ENCODE measurements at regions not wholly inside any gene's neighbourhood (a gene's known extent, or its start where the extent isn't known, plus 50 kb on each side); places are given as distances from the start of the nearest gene placed in this dataset.

DNA sequence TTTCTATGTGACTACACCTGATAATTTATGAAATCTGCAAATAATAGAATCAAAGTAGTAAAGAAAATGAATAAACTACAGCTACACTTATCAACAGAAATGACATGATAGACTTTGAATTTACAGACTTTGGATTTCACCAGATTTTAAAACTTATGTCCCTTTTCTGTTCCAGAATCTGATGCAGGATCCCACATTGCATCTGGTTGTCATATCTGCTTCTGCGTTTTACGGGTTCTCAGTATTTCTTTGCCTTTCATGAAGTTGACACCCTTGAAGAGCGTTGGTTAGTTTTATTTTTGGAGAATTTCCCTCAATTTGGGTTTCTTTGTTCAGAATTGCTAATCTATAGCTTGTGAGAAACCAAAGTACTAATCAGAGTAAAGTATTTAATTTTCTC lies 174.9 kb upstream of the ADCY2 start:
- H3K79me1 ChIP-seq (ENCODE audit: low read depth in 1 of 2, low read length in 2 of 2): no peaks in the 10 kb centered on the region
- no peak overlapping the region for H3K56ac ChIP-seq (ENCODE audit: extremely low read depth, insufficient read depth, low read length)
- H4K91ac ChIP-seq (ENCODE audit: insufficient read depth, low read depth, low read length): no peak overlapping the region
- in situ Hi-C loops (cut with MboI; ENCODE audit: low sequenced_read_pairs): no loop called here
- H3K4me3 ChIP-seq (ENCODE audit: insufficient read depth, low read depth, low read length): no peak overlapping the region
- BruUV-seq (replicated peaks): no TSS peak
- H3K27ac ChIP-seq (ENCODE audit: insufficient read depth, low read length): no peak overlapping the region
- H2BK120ac ChIP-seq (ENCODE audit: low read depth, low read length): no peak overlapping the region
- H4K5ac ChIP-seq (ENCODE audit: low read depth, low read length): no peak overlapping the region
- WGBS, 2 experiments (ENCODE audit: extremely low coverage in 2 of 2, insufficient read length in 1 of 2): no CpG with 5 or more reads among the region's 3 CpGs
- CTCF ChIA-PET: no interaction called here
- H2BK15ac ChIP-seq (ENCODE audit: low read depth, low read length): no peak overlapping the region
- H2AK5ac ChIP-seq (ENCODE audit: low read depth, low read length): no peak overlapping the region
- H3K23ac ChIP-seq (ENCODE audit: low read depth, low read length): no peak overlapping the region
- H3K18ac ChIP-seq (ENCODE audit: low read depth, low read length): no peak overlapping the region
- POLR2A ChIA-PET (ENCODE audit: unreplicated experiment): no interaction called here
- no peak overlapping the region for H3K9ac ChIP-seq (ENCODE audit: low read depth, low read length)
- dilution Hi-C loops (cut with HindIII; ENCODE audit: low sequenced_read_pairs, unreplicated experiment): no loop called here
- H3K4ac ChIP-seq (ENCODE audit: low read depth, low read length): no peak overlapping the region
- DNase-seq (no peak), ATAC-seq (ENCODE audit: low read depth) (no peak)
- H3K14ac ChIP-seq (replicated peaks; ENCODE audit: low read depth, low read length): no peak overlapping the region
- H3K9me1 ChIP-seq (ENCODE audit: insufficient read depth, low read length): no peaks in the 10 kb centered on the region
- H2BK20ac ChIP-seq (ENCODE audit: low read depth, low read length): no peak overlapping the region
- H3K4me1 ChIP-seq (ENCODE audit: control insufficient read depth, insufficient read depth, low read length): no peaks in the 10 kb centered on the region
- no peak overlapping the region for H2AFZ ChIP-seq (replicated peaks; ENCODE audit: low read length, poor library complexity)
- no peaks in the 10 kb centered on the region for H3K27me3 ChIP-seq (ENCODE audit: control insufficient read depth, insufficient read depth, low read length)
- TF ChIP-seq RCOR1 (IDR thresholded peaks at IDR 0.05; ENCODE audit: insufficient replicate concordance, low read length) (no peak), RFX5 (IDR thresholded peaks at IDR 0.05; ENCODE audit: low read depth, low read length) (no peak), MXI1 (IDR thresholded peaks at IDR 0.05; ENCODE audit: borderline replicate concordance, low read depth, low read length) (no peak), RAD21 (IDR thresholded peaks at IDR 0.05; ENCODE audit: low read length) (no peak), ELK1 (IDR thresholded peaks at IDR 0.05; ENCODE audit: borderline replicate concordance, low read depth, low read length) (no peak), CHD1 (IDR thresholded peaks at IDR 0.05; ENCODE audit: low read depth, low read length) (no peak), POLR2A (IDR thresholded peaks at IDR 0.05; ENCODE audit: low read depth, low read length) (no peak), MAZ (IDR thresholded peaks at IDR 0.05; ENCODE audit: borderline replicate concordance, low read depth, low read length) (no peak), CEBPB (IDR thresholded peaks at IDR 0.05; ENCODE audit: low read depth, low read length) (no peak), NFE2L2 (IDR thresholded peaks at IDR 0.05; ENCODE audit: low read depth, low read length) (no peak), MAFK (IDR thresholded peaks at IDR 0.05; ENCODE audit: low read depth, low read length) (no peak), SMC3 (IDR thresholded peaks at IDR 0.05; ENCODE audit: low read depth, low read length) (no peak), CTCF (conservative IDR thresholded peaks at IDR 0.05; ENCODE audit: low read depth, low read length) (no peak)
- H3K4me2 ChIP-seq (ENCODE audit: low read depth, low read length): no peak overlapping the region
- no peak overlapping the region for H4K8ac ChIP-seq (ENCODE audit: low read depth in 2 of 2, low read length in 2 of 2)
- H4K20me1 ChIP-seq (ENCODE audit: insufficient read depth, low read length): no peaks in the 10 kb centered on the region
- no peak overlapping the region for H2BK5ac ChIP-seq (ENCODE audit: low read depth, low read length, poor library complexity, severe bottlenecking)
- no peak overlapping the region for H2AK9ac ChIP-seq (replicated peaks; ENCODE audit: low read depth, low read length, poor library complexity)
- peaks cover 10% of the 10 kb centered on the region for H3K9me3 ChIP-seq (ENCODE audit: control insufficient read depth, insufficient read depth, low read length)
- H3K36me3 ChIP-seq (ENCODE audit: control insufficient read depth, insufficient read depth, low read length): no peaks in the 10 kb centered on the region
- intact Hi-C loops (cut with micrococcal nuclease): no loop called here

Measured in IMR-90 (cell line).